ENCODE measurements at regions not wholly inside any gene's neighbourhood (a gene's known extent, or its start where the extent isn't known, plus 50 kb on each side); places are given as distances from the start of the nearest gene placed in this dataset.
A peak's percentile ranks its signal among the peaks of the same experiment; 100 is the strongest.

- TF ChIP-seq ZNF18 (tag by site-specific recombination; IDR thresholded peaks at IDR 0.05) (no peak; the same call in 1 of the 2 replicates), ZNF24 (tag by site-specific recombination; IDR thresholded peaks at IDR 0.05) (peak; percentile 83), ZNF10 (tag by site-specific recombination; IDR thresholded peaks at IDR 0.05) (peak; percentile 32; the same call in 1 of the 2 replicates), ZNF311 (tag by site-specific recombination; IDR thresholded peaks at IDR 0.05; ENCODE audit: borderline replicate concordance) (no peak), ZNF140 (tag by site-specific recombination; IDR thresholded peaks at IDR 0.05) (no peak), ZNF830 (tag by site-specific recombination; IDR thresholded peaks at IDR 0.05; ENCODE audit: low read depth) (no peak), ZNF529 (tag by site-specific recombination; IDR thresholded peaks at IDR 0.05; ENCODE audit: insufficient replicate concordance) (no peak), ZNF398 (tag by site-specific recombination; IDR thresholded peaks at IDR 0.05) (0 out of 2 replicates have a peak, but pooled peaks have one; percentile 13), ZNF391 (tag by site-specific recombination; IDR thresholded peaks at IDR 0.05; ENCODE audit: borderline replicate concordance, low read depth) (peak; percentile 46; the same call in 1 of the 2 replicates), ZNF660 (tag by site-specific recombination; IDR thresholded peaks at IDR 0.05) (0 out of 2 replicates have a peak, but pooled peaks have one; percentile 6), ZNF747 (tag by site-specific recombination; IDR thresholded peaks at IDR 0.05) (no peak), ZNF555 (tag by site-specific recombination; conservative IDR thresholded peaks at IDR 0.05) (0 out of 2 replicates have a peak, but pooled peaks have one; percentile 6), ZNF501 (tag by site-specific recombination; IDR thresholded peaks at IDR 0.05) (no peak), ZNF133 (tag by site-specific recombination; IDR thresholded peaks at IDR 0.05) (no peak), ZNF184 (tag by site-specific recombination; IDR thresholded peaks at IDR 0.05) (no peak; the same call in 1 of the 2 replicates), ZNF626 (tag by site-specific recombination; IDR thresholded peaks at IDR 0.05) (no peak), ZNF121 (tag by site-specific recombination; IDR thresholded peaks at IDR 0.05) (peak; percentile 80), TSHZ1 (tag by site-specific recombination; IDR thresholded peaks at IDR 0.05; ENCODE audit: borderline replicate concordance) (no peak), ZNF776 (tag by site-specific recombination; IDR thresholded peaks at IDR 0.05; ENCODE audit: borderline replicate concordance) (no peak), ZNF157 (tag by site-specific recombination; IDR thresholded peaks at IDR 0.05) (no peak), ZNF148 (tag by site-specific recombination; IDR thresholded peaks at IDR 0.05; ENCODE audit: borderline replicate concordance) (0 out of 2 replicates have a peak, but pooled peaks have one; percentile 66), ZNF23 (tag by site-specific recombination; IDR thresholded peaks at IDR 0.05; ENCODE audit: borderline replicate concordance) (no peak), SP2 (tag by site-specific recombination; IDR thresholded peaks at IDR 0.05) (no peak; the same call in none of the 2 replicates), ZBTB48 (tag by site-specific recombination; IDR thresholded peaks at IDR 0.05) (no peak), ZNF792 (tag by site-specific recombination; IDR thresholded peaks at IDR 0.05) (no peak)
- TF ChIP-seq, protein P1, sequence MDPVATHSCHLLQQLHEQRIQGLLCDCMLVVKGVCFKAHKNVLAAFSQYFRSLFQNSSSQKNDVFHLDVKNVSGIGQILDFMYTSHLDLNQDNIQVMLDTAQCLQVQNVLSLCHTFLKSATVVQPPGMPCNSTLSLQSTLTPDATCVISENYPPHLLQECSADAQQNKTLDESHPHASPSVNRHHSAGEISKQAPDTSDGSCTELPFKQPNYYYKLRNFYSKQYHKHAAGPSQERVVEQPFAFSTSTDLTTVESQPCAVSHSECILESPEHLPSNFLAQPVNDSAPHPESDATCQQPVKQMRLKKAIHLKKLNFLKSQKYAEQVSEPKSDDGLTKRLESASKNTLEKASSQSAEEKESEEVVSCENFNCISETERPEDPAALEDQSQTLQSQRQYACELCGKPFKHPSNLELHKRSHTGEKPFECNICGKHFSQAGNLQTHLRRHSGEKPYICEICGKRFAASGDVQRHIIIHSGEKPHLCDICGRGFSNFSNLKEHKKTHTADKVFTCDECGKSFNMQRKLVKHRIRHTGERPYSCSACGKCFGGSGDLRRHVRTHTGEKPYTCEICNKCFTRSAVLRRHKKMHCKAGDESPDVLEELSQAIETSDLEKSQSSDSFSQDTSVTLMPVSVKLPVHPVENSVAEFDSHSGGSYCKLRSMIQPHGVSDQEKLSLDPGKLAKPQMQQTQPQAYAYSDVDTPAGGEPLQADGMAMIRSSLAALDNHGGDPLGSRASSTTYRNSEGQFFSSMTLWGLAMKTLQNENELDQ (tag by site-specific recombination; IDR thresholded peaks at IDR 0.05; ENCODE audit: low read depth): no peak
- TF ChIP-seq, protein P2, sequence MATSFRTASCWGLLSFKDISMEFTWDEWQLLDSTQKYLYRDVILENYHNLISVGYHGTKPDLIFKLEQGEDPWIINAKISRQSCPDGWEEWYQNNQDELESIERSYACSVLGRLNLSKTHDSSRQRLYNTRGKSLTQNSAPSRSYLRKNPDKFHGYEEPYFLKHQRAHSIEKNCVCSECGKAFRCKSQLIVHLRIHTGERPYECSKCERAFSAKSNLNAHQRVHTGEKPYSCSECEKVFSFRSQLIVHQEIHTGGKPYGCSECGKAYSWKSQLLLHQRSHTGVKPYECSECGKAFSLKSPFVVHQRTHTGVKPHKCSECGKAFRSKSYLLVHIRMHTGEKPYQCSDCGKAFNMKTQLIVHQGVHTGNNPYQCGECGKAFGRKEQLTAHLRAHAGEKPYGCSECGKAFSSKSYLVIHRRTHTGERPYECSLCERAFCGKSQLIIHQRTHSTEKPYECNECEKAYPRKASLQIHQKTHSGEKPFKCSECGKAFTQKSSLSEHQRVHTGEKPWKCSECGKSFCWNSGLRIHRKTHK (tag by site-specific recombination; IDR thresholded peaks at IDR 0.05): no peak
These were observed 474.4 kb downstream of the SETD4 start (continued) for GRCh38 chr21:35585878-35586277.

Measured in HEK293 (cell line).